ENCODE measurements at regions not wholly inside any gene's neighbourhood (a gene's known extent, or its start where the extent isn't known, plus 50 kb on each side); places are given as distances from the start of the nearest gene placed in this dataset.

GRCh38 chr1:238980053-238980452 is 406.3 kb upstream of the CHRM3 start:
- TF ChIP-seq EZH2 (IDR thresholded peaks at IDR 0.05; ENCODE audit: insufficient read depth, low read length): no peak
- TF ChIP-seq, protein P1, sequence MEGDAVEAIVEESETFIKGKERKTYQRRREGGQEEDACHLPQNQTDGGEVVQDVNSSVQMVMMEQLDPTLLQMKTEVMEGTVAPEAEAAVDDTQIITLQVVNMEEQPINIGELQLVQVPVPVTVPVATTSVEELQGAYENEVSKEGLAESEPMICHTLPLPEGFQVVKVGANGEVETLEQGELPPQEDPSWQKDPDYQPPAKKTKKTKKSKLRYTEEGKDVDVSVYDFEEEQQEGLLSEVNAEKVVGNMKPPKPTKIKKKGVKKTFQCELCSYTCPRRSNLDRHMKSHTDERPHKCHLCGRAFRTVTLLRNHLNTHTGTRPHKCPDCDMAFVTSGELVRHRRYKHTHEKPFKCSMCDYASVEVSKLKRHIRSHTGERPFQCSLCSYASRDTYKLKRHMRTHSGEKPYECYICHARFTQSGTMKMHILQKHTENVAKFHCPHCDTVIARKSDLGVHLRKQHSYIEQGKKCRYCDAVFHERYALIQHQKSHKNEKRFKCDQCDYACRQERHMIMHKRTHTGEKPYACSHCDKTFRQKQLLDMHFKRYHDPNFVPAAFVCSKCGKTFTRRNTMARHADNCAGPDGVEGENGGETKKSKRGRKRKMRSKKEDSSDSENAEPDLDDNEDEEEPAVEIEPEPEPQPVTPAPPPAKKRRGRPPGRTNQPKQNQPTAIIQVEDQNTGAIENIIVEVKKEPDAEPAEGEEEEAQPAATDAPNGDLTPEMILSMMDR (IDR thresholded peaks at IDR 0.05; ENCODE audit: insufficient read depth, low read depth, low read length): no peak

All from astrocyte (in vitro differentiated cells and primary cell).